SH-SY5Y (cell line): ENCODE measurements at regions not wholly inside any gene's neighbourhood (a gene's known extent, or its start where the extent isn't known, plus 50 kb on each side); places are given as distances from the start of the nearest gene placed in this dataset.

Experiments
- GATA2 ChIP-seq: IDR thresholded peaks from 2 replicates; pipeline ENCODE4 v1.6.1; 2011; ENCODE audit warnings: mild to moderate bottlenecking, low read depth, low read length
- GATA3 ChIP-seq: IDR thresholded peaks from 2 replicates; pipeline ENCODE4 v1.6.1; 2011; ENCODE audit warnings: low read depth, mild to moderate bottlenecking, low read length, moderate library complexity

DNA sequence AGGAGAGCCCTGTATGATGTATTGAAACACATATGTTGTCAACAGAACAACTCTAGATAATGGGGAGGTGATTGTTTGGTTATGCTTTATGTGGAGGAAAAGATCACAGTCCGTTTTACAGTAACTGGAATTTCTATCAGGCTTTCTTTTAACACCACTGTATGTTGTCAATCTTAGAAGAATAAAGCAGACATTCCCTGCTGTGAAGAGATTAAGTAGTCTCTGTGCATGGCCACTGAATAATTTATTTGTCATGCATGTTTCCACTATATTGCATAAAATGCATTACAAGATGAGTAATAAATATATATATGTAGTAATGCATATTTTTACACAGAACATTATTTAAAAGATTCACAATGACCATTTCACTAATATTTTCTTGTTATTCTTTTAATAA, 440.0 kb downstream of the ANKRD7 start:
- no peak for TF ChIP-seq GATA2
- no peak for TF ChIP-seq GATA3
